ENCODE measurements at regions not wholly inside any gene's neighbourhood (a gene's known extent, or its start where the extent isn't known, plus 50 kb on each side); places are given as distances from the start of the nearest gene placed in this dataset.

GRCh38 chr17:79243996-79244395 lies 169.4 kb downstream of the ENGASE start:
- ChIA-PET CTCF (no interaction called here), POLR2A (no interaction called here)

GRCh38 chr17:79243603-79243990 lies 169.0 kb downstream of the ENGASE start:
- ChIA-PET POLR2A (no interaction called here), CTCF (no interaction called here)

GRCh38 chr17:79242873-79243602 lies 168.4 kb downstream of the ENGASE start:
- ChIA-PET CTCF (no interaction called here), POLR2A (no interaction called here)

GRCh38 chr17:79242393-79242792 lies 167.8 kb downstream of the ENGASE start:
- CTCF ChIA-PET, result no interaction called here
- POLR2A ChIA-PET, result no interaction called here

GRCh38 chr17:79241616-79242015 lies 167.0 kb downstream of the ENGASE start:
- ChIA-PET POLR2A (no interaction called here), CTCF (no interaction called here)

DNA sequence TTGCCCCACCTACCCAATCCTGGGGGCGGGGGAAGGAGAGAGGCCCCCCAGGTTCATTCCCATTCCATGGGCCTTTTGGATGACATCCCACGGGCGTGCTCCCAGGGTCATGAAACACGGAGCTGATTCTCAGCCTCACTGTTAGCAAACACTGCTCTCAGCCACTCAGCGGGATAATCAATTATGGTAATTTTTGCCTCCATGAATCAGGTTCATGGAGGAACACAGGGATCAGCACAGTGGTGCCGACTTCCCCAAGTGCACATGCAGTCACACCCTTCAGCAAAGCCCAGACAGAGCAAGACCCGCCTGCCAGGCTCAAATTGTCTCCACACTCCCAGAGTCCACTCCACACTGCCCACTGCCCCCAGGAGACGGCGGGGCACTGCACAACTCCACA lies 164.6 kb downstream of the ENGASE start:
- ChIA-PET CTCF (no interaction called here), POLR2A (no interaction called here)

- CTCF ChIA-PET, result interaction anchor here (0.9 kb wide), 1 partner anchor 11 kb away, joined by 3 read pairs; no protein-coding TSS in a partner anchor
Observed at GRCh38 chr17:79237448-79238053, 162.9 kb downstream of the ENGASE start.

DNA sequence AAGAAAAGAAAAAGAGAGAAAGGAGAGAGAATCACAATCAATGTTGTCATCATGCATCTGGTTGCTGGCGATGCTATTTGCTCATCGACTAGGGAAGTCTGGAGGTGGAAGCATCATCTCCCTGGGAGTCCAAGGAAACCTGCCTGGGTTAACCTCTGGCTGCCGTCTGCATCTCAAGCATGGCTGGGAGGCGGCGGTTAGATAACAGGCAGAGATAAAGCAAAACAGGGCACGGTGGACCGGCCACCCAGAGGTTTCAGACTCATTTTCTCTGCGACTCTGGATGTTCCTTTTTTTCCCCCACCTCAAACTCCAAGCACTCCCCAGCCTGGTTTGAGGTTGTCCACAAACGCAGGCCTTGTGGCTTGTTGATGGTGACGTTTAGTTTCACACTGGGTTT lies 161.2 kb downstream of the ENGASE start:
- CTCF ChIA-PET, result no interaction called here
- POLR2A ChIA-PET, result no interaction called here

More at GRCh38 chr17:79237448-79238053, 162.9 kb downstream of the ENGASE start:
- POLR2A ChIA-PET, result no interaction called here

- ChIA-PET POLR2A (no interaction called here), CTCF (no interaction called here)
Observed at GRCh38 chr17:79233916-79234551, 159.4 kb downstream of the ENGASE start.

DNA sequence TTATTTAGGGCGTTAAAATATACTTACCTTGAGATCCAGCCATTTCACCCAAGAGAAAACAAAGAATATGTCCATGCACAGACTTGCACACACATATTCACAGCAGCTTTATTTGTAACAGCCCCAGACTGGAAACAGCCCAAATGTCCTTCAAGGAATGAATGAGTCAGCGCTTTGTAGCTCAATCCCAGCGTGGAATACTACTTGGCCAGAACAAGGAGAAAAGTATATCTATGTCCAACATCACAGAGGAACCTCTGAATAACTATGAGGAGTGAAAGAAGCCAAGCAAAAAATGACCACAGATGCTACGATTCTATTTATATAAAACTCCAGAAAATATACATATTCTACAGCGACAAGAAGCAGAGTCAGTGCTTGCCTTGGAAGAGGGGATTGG lies 158.3 kb downstream of the ENGASE start:
- ChIA-PET CTCF (no interaction called here), POLR2A (no interaction called here)

GRCh38 chr17:79231766-79232287 lies 157.2 kb downstream of the ENGASE start:
- ChIA-PET CTCF (no interaction called here), POLR2A (no interaction called here)

- CTCF ChIA-PET, result no interaction called here
Observed at GRCh38 chr17:79230576-79230975, 156.0 kb downstream of the ENGASE start.

GRCh38 chr17:79226037-79226436 lies 151.4 kb downstream of the ENGASE start:
- POLR2A ChIA-PET, result no interaction called here
- CTCF ChIA-PET, result no interaction called here

More at GRCh38 chr17:79230576-79230975, 156.0 kb downstream of the ENGASE start:
- POLR2A ChIA-PET, result no interaction called here

- CTCF ChIA-PET, result no interaction called here
- POLR2A ChIA-PET, result no interaction called here
Observed at GRCh38 chr17:79224903-79225302, 150.3 kb downstream of the ENGASE start.

GRCh38 chr17:79224476-79224875 lies 149.9 kb downstream of the ENGASE start:
- POLR2A ChIA-PET, result no interaction called here
- CTCF ChIA-PET, result no interaction called here

DNA sequence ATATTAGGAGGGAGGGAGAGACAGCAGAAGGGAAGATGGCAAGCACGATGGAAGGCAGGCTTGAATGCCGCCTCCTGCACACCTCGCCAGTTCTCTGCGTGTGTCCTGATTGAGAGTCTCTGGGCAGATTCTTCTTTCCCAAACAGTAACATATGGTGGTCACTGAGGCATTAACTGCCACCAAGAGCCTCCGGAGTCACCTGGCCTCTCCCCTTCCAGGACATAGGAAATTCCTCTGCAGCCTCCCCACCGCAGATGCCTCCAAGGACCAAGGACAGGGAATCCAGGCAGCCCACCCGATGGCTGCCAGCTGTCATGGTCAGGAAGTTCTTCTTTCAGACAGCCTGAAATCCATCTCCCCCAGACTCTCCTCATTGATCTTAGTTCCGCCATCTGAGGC lies 149.3 kb downstream of the ENGASE start:
- CTCF ChIA-PET, result no interaction called here
- POLR2A ChIA-PET, result no interaction called here

DNA sequence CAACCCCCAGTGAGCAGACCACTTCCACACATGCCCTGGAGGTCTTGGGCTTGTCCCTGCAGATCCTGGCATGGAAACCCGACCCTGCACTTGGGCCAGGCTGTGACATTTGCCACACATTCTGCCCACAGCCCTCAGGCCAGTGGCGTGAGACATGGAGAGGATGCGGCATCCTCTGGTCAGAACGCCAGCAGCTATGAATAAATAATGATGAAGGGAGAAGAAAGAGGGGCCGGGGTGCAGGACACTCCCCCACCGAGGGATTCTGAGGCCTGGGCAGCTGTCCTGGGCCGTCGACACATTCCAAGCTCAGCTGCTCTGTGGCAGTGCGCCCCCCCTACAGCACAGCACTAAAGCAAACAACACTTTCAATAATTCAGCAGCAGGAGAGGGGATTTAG lies 148.8 kb downstream of the ENGASE start:
- ChIA-PET POLR2A (no interaction called here), CTCF (no interaction called here)

GRCh38 chr17:79221597-79221996 lies 147.0 kb downstream of the ENGASE start:
- POLR2A ChIA-PET, result no interaction called here
- CTCF ChIA-PET, result no interaction called here

DNA sequence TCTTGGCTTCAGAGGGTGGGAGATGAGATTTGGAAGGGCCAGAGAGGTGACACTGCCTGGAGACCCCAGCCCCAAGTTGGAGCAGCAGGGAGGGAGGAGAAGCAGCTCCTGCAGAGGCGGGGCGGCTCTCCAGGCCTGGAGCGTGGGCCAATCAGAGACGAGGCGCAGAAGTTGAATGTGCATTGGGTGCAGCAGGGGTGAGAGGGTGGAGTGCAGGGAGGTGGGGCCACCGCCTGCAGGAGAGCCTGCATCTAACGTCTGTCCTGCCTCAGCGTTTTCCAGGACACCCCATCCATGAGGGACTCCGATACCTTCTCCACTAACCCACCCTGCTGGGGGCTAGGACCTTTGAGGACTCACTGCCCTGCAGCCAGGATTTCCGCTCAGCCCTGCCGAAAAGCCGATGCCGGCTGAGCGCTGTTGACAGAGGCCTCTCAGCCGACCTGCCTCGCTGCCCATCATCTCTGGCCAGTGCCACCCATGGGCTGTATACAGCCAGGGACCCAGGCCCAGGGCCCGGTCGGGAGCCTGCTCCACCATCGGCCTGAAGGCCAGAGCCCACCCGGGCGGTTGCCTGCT lies 146.2 kb downstream of the ENGASE start:
- ChIA-PET CTCF (no interaction called here), POLR2A (no interaction called here)

- CTCF ChIA-PET, result no interaction called here
- POLR2A ChIA-PET, result no interaction called here
Observed at GRCh38 chr17:79220201-79220712, 145.6 kb downstream of the ENGASE start.

Data from activated CD8-positive, alpha-beta memory T cell treated with anti-CD3 and anti-CD28 coated beads for 36 hours (primary cell).